ENCODE measurements at regions not wholly inside any gene's neighbourhood (a gene's known extent, or its start where the extent isn't known, plus 50 kb on each side); places are given as distances from the start of the nearest gene placed in this dataset.

GRCh38 chr18:39208729-39209128, 1643.1 kb upstream of the CELF4 start:
- TF ChIP-seq CTCF (IDR thresholded peaks at IDR 0.05) (no peak), POLR2A (IDR thresholded peaks at IDR 0.05) (no peak), POLR2AphosphoS5 (IDR thresholded peaks at IDR 0.05) (no peak)

Measured in sigmoid colon (tissue), 4 donors.